Medulla oblongata (tissue), 1 donor: ENCODE measurements at regions not wholly inside any gene's neighbourhood (a gene's known extent, or its start where the extent isn't known, plus 50 kb on each side); places are given as distances from the start of the nearest gene placed in this dataset.

ENCODE experiments used
- DNase-seq: peaks from one replicate; pipeline ENCODE4 v3.0.0-alpha.2; 2015; ENCODE audit errors: extremely low spot score

DNA sequence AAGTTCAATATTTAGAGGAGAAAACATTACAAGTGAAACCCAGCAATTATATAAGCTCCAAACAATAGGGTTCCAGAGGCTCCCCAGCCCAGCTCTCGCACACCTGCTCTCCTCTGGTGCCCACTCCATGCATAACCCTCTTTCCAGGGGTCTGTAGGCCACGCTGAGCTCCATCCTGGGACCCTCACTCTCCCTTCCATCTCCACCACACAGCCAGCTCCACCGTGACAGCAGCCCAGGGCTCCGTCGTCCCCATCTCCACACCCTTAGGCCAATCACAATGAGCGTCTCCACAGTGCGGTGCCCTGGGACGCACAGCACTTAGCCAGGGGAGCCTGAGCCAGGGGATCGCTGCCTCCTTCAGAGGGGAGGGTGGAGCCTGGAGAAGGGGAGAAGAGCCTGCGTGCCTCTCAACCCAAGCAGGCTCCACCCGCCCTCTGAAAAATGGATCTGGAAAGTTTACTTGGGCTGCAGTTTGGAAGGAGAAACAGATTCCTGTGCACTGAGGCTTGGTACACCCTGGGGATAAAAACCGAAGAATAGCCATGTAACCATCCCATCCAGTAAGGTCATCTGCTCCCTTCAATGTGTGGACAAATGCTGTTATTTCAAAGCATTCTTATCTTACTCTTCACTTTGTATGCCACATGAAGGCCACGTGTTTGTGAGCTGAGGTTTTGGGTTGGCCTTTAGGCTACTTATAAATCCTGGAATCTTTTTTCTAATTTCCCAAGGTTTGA lies 72.4 kb upstream of the GGTLC1 start:
- DNase-seq: no peak

DNA sequence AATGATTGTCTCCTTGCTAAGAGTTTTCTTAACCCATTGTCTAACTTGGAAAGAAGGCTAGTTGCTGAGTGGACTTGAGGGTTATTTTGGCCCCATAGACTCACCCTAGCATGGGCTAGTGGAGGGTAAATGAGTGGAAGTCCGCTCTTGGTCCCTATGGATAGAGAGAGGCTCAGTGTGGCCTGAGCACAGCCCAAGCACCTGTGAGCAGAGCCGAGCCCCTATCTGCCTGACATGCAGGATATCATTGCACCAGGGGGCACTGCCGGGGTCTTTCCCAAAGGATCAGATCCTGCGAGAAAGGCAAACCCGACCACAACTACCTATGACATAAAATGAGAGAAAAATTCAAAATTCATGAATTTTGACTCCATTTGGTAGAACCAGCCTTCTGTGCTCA lies 70.6 kb upstream of the GGTLC1 start:
- no peak for DNase-seq

DNA sequence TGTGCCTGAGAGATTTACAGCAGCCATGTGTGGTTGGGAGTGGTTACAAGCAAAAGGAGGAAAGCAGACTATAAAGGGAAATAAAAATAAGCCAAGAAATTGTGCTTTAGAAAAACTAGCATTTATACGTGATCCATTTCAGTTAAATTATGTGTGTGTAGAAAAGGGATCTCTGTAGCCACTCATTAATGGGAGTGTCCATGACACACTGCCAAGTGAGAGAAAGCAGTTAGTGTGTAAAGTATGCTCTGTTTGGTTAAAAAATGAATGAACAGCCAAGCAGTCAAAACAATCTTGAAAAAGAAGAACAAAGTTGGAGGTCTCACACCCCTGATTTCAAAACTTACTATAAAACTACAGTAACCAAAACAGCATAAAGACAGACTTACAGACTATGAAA lies 67.9 kb upstream of the GGTLC1 start:
- DNase-seq: no peak

DNA sequence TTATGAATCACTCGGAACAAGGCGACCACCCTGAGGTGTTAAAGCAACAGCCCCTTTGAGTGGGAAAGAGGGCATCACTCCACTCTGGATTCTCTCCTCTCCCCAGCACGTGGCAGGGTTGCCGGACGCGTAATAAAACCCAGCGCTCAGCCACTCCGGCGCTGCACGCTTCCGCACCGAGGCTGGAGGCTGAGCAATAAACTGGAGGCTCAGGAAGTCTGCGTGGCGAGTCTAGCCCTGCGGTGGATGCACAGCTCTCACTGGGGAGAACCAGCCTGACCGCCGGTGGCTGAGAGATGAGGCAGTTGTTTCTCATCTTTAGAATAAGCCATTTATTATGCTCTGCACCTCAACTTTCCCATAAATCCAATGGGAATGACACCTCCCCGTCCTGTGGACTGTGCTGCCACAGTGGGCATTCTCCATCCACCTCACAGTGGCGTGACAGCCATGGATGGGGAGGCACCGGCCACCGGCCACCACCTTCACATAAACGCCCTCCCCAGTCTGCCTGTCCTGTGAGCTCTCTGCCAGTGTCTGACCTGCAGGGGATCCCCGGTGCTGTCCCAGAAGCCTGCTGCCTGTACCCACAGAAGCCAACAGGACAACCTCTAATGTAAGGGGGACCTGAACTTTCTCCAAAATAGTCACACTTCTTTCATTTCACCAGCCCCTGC lies 64.2 kb upstream of the GGTLC1 start:
- DNase-seq: no peak

DNA sequence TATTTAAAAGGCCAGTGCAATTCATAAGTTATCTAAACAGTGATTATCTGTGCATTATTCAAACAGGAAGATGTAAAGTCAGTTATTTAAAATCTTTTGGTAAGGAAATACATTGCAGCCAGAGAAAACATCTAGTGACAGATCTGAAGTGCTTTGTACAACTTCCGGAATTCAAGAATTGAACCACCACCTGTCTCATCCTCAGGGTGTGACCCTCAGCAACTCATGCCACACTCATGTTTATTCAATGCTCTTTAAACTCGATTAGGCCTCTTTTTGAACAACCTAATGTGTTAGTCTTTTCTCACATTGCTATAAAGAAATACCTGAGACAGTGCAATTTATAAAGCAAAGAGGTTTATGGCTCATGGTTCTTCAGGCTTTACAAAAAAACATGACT lies 62.6 kb upstream of the GGTLC1 start:
- DNase-seq: no peak

DNA sequence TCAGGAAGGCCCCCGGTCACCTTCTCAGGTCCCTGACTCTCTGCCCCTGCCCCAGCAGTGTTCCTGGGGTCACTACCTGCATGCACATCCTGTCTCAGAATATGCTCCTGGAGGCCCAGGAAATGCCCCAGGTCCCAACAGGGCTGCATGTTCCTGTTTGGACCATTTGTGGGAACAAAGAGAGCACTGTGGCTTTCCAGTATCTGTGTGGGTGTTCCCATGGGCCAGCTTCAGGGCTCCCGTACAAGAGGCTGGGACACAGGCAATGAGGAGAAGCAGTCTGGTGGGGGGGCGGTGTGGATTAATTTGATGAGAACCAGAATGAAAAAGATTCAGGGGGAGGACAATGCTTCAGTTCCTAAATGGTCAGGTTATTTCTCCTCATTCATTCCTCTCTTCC lies 61.5 kb upstream of the GGTLC1 start:
- no peak for DNase-seq

DNA sequence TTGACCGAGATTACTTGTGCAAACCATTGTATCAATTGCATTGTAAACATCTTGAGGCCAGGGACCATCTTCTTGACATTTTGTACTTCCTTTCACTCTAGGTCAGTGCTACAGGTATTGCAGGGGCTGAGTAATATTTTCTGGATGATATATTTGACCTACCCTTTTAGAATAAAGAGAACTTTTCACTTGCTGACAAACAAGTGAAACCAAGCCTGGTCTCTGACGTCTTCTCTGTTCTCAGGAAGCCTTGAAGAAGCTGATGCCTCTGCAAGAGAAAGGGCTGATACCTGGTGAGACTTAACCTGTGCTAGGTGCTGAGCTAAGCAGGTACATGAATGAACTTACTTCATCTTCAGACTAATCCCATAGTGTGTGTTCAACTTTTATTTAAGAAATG lies 60.5 kb upstream of the GGTLC1 start:
- no peak for DNase-seq

DNA sequence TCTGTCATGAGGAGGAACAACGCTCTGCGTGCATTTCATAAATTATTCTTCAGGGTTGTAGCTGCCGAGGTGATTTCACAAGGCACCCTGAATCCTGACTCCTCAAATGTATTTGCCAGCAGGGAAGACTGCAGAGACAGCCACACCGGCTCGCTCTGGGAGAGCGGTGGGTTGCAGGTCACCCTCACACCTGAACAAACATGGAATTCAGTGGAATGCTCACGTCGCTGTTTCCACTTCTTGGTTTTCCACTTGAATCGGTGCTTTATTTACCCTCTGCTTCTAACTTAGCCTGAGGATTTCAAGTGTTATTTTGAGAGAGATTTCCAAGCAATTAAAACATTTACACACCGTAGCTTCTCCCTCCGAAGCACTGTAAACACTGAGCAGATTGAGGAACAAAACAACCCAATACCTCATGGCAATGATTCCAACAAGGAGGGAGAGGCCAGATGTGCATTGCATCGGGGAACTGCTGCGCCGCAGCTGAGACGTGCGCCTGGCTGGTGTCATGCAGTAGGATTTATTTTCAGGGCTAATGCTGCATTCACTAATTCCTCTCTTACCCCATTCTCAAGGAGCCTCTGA lies 59.5 kb upstream of the GGTLC1 start:
- no peak for DNase-seq

DNA sequence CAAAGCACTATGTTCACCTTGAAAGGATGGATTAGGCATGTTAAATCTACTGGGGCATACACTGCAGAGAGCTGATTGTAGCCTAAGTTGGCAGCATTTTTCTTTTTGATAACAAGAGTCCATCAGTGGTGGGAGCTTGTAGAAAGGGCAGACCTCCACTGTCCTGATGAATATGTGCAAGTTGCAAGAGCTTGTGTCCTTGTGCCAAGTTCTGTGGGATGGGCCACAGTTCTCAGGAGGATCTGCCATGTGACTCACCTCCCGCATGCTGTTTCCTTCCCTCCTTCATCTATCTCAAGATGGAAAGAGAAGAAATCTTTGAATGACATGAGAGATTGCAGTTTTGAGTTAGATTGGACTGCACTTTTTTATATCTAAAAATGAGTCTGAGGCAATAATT lies 58.3 kb upstream of the GGTLC1 start:
- no peak for DNase-seq

DNA sequence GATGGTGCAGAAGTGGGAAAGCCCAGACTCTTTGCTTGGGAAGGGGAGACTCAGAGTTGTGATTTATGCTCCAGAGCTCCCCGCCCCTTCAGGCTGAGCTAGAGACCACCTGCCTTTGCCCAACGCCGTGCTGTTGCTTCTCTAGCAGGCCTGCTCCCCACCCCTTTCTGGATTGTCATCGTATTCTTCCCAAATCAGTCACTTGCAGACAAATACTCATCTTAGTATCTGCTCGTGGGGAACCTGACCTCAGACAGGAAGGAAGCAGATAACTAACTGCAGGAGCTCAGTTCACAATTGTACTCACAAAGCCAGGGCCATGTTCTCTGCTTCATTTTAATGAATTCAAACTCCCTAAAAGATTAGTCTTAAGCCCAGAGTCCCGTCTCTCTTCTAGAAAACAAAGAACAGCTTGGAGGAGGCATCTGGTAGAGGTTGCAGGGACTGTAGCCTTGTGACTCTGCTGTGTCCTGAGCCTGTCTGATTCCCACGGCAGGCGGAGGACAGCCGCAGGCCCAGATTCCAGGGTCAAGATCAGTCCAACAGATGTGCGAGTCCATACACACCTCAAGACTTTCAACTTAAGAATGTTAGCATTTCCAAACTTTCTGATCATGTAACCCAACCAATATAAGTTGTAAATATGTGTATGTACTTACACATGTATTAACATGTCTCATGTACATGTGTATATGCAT lies 57.2 kb upstream of the GGTLC1 start:
- DNase-seq: no peak

DNA sequence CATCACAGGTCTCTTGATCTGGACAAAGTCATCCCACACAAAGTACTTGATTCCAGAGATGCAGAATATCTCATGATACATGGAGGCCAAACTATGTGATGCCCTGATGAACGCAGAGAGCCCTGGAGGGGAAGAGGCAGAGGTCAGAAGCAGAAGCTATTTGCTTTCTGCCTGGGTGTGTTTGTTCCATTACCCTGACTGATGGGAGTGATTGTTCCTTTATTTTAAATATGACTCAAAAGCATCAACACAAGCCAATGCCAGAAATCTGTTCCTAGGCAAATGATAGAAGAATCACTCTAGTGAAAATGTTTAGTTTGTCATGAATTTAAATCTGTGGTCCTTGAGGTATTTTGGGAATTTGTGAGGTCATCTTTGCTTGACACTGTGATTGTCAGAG lies 54.7 kb upstream of the GGTLC1 start:
- no peak for DNase-seq

DNA sequence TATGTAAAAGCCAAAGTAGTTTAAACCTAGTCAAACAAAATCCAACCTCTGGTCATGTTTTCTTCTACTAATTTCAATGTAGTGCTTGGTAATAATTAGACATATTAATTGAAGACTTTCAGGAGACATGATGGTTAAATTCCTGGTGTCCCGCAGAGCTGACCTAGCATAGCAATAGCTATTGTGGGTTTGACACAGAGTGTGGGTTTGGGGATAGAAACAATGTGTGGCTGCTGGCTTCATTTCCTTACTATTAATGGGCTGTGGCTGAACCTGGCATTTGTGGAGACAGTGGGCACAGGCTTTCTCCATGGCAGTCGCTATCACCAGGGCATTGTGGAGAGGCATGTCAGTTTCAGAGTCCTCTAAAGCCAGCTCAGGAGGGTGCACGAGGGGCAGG lies 54.1 kb upstream of the GGTLC1 start:
- DNase-seq: no peak

DNA sequence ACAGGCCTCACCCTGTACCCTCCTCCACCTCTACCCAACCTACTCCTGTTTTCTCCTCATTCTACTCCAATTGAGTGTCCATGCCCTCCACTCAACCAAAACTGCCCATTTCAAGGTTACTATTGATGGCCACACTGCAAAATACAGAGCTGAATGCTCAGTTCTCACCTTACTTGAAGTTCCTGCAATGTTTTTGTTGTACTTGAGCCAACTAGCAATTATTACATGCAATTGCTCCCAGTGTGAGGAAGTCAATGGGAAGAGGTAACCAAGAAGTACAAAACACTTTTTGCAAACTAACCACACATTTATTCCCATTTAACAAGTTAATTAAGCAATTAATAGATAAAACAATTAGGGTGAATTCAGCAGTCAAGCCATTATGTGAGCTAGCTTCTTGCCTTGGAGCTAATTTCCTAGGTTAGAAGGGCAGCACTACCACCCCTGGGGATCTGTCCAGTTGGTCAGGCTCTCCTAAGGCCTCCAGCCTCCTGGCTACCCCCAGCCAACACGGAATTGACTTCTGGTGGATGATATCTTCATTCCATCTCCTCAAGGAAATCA lies 52.4 kb upstream of the GGTLC1 start:
- DNase-seq: no peak

DNA sequence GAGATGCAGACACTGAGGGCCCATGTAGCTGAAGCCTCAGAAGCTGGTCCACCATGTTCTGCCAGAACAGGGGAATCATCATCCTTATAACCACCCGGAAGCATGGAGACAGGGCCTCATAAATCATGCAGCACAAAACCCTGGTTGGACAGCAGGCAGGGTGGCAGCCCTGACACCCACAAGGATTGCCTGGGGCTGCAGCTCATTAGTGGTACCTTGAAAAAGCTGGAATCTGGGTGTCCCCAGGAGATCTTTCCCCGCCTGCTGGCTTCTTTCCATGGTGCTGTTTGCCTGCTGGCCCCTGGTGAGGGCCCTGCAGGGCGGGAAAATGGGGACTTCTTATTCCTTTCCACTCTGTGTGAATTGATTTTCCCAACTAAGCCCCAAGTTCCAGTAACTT lies 50.6 kb upstream of the GGTLC1 start:
- no peak for DNase-seq
